ENCODE measurements at regions not wholly inside any gene's neighbourhood (a gene's known extent, or its start where the extent isn't known, plus 50 kb on each side); places are given as distances from the start of the nearest gene placed in this dataset.

DNA sequence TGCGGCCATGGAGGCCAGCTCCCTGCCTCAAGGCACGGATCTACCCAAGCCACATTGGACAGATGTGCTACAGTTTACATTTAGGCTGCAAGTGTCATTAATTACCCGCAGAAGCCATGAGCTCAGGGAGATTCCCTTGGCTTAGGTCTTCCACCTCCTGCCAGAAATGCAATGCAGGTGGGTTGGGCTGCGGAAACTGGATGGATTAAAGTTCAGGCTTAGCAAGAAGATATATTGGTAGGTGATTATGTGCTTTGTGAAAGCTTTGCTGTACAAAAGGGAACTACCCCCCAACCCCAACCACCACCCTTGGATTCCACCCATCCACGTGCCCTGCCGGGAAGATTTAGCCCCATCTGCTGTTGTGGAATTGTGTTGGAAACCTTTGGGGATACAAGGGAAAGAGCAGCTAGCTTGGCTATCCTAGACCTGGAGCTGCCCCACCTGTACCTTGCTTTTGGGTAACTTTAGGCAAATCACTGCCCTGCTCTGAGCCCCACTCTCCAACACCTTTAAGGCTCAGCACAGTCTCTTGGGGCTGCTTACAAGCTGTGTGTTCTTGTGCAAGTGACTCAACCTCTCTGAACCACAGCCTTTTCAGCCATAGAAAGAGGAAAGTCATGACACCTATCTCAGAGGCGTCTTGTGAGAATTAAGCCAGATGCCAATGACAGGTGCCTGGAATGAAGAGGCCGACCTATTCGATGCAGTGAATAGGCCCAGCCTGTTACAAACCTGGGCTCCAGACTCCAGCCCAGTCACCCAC lies 141.6 kb upstream of the GLI2 start:
- no peak for DNase-seq

GRCh38 chr2:120594856-120595685 lies 140.6 kb upstream of the GLI2 start:
- no peak for DNase-seq

DNA sequence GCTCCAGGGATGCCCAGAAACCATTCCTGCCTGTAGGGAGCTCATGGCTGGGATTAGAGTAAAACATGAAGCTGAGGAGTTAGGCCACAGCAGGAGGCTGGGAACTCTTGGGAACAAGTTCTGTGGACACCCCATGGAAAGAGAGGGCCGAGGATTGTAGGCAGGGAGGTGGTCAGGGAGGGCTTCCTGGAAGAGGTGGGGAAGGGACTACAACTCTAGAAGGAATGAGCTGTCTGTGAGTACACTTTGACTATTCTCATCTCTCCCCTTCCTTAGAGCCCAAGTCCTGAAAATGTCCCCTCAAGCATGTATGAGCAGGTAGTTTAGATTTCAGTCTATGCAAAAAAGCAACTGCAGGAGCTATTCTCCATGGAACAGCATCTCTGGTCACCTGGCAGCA lies 139.9 kb upstream of the GLI2 start:
- DNase-seq = no peak

DNA sequence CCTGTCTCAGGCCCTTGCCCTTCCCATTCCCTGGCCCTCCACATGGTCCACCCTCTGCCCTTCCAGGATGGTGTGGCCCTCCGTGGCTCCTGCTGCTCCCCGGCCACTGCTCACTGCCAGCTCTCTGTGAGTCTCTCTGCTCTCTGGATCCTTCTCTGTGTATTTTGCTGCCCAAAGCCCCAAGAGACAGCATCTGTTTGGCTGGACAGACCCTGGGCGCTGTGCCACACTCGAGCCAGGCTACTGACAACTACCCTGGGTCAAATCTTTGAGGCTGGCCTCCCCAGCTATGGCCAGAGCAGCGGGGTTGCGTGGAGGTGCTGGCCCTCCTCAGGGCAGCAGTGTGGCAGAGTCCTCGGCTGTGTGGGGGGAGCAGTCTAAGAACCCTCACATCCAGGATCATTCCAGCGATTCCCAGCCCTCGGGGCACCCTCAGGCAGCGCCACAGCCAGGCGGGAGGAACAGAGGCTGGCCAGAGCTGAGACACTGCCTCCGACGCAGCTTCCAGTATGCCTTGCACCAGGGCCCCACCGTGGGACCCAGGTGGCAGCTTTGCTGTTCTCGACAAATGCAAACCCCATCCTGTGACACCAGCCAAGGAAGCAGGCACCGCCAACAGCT lies 139.4 kb upstream of the GLI2 start:
- no peak for DNase-seq

DNA sequence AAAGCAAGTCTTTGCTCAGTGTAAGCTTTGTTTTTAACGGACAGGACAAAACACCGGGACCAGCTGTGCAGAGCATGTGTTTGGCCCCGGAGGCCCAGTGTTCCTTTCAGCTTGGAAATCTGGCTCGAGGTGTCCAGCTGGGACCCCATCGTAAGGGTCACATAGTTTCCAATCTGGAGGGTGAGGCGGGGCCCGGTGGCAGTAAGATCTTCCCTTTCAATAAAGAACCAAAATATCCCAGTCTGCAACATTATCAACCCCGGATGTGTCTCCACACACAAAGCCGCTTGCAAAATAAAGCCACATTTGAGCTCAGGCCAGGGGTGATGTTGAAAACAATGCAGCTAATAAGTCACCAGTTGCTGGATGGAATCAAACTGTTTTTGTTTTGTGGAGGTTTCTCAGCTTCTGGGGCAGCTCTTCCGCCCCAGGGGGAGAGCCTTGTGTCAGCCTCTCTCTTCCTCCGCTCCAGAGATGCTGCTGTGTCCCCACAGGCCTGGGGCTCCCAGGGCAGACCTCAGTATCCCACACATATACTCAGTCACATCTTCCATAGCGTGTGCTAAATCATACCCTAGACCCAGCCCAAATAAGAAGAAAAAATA lies 138.6 kb upstream of the GLI2 start:
- DNase-seq = no peak

DNA sequence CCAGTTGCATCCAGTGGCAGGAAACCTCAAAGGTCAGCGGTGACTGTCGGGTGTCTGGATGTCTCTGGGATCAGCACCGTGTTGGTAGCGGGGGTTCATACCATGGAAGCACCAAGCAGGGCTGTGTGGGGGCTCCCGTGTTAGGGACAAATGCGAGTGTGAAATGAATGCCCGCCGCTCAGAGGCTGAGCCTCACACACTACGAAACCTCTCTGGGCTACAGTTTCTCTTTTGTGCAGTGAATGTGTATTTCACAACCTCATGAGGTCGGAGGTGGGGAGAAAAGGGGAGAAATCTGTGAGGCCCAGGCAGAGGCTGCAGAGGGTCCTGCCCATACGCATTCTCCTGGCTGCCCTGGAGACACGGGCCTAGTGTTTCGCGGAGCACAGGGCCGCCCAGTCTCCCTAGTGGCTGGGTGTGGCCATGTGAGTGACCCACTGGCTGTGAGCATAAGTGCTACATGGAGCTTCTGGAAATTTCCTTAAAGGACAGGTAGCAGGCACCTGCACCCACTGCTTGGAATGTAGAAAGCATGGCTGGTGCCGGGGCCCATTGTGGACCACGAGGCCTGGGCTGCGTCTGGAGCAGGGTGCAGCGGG lies 138.0 kb upstream of the GLI2 start:
- DNase-seq = no peak

DNA sequence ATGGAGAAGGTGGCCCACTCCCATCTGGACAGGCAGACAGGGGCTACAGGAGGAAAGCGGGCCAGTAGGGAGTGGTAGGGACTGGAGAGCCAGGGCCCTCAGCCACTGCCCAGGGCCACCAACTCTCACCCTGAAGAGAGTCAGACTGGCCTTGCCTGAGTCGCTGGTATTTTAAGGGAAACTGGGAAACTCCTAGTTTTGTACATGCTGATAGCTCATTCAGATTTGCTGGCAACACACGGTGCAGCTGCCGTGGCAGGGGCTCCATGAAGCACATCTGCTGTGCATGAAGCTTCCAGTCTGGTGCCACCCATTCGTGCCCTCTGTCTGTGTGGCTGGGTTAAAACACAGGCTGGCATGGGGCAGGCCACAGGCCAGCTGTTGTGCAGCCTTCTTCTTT lies 137.3 kb upstream of the GLI2 start:
- no peak for DNase-seq

DNA sequence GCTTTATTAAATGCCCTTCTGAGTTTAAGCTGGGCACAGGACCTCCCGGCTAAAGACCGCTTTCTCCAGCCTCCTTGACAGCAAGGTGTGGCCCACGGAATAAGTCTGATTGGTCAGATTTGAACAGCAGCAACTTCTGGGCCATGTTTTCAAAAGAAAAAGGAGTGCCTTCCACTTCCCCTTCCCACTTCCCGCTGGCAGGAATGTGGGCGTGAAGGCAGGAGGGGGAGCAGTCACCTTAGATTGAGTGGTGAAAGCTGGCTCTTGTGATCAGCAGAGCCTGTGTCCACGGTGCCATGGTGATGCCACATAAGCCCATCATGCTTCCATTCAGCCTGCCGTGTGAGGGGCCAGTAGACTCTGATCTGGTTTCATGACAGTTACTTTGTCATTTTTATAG lies 136.6 kb upstream of the GLI2 start:
- no peak for DNase-seq

DNA sequence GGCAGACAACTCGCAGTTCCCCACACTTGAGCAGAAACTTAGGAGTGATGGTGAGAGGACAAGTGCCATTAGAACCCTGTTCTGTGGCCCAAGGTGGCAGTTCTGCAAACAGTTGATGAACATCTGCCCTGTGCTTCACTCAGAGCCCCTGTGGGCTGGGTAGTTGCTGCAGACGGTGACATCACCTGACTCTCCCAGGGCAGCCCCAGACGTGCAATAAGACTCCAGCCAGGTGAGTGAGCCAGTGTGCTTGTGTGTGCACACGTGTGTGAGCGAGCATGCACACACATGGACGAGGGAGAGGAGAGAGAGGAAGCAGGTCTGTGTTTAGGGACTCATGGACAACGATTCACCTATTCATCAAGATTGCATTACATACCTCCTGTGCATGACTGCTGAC lies 136.0 kb upstream of the GLI2 start:
- no peak for DNase-seq

GRCh38 chr2:120600335-120600734 lies 135.3 kb upstream of the GLI2 start:
- DNase-seq = no peak

DNA sequence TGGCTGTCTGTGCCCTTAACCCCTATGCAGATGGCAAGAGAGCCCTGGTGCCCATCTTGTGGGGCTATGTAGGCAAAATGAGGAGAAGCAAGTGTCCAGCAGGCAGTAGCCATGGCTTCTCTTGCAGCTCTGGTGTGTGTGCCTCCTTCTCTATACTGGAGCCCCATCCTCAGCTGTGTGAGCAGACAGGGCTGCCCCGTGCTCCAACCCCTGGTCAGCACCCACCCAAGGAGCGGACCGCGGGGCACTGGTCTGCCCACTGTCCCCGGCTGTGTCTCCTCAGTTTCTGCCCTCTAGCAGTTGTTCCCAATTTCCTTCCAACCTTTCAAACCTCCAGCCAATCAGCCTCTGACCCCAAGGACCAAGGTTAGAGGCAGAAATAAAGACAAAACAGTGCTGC lies 134.9 kb upstream of the GLI2 start:
- no peak for DNase-seq

GRCh38 chr2:120601566-120601965 lies 134.1 kb upstream of the GLI2 start:
- no peak for DNase-seq

GRCh38 chr2:120602251-120602650 lies 133.4 kb upstream of the GLI2 start:
- no peak for DNase-seq

DNA sequence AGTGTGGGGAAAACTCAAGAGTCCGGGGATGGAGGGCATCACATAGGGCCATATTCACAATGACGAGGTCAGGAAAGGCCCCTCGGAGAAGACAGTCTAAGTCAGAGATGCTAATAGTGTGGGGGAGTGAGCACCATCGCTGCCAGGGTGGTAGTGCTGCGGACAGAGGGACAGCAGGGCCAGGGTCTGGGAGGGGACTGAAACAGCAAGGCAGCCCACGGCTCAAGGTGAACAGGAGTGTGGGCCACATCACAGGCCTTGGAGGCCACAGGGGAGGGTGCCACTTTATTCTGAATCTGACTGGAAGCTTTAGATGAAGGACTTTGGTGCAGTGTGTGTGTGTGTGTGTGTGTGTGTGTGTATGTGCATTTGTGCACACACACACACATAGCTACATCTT lies 130.9 kb upstream of the GLI2 start:
- no peak for DNase-seq

DNA sequence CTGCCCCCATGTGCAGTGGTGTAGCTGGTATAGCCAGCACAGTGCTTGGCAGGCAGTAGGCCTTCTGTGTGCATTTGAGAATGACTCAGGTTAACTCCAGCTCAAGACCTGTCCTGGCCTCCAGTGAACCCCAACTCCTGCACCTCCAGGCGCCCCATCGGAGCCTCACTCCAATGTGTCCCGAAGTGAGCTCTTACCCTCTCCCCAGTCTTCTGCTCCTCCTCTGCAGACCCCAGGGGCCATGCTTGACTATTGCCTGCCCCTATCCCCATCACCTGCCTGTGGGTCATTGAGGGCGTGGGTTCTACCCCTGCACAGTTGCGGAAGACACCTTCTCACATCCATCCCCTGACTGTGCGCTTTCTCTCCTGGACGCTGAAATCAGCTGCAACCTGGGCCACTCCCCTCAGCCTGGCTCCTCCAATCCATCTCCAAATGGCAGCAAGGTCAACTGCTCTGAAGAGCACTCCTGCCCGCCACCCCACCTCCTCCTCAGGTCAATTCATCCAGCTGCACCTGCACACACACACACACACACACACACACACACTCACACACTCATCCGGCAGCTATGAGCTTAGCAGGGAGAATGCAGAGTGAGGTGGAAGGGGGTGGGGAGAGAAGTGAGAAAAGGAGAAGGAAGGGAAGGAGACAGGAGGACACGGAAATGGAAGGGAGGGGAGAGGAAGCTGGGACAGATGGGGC lies 130.3 kb upstream of the GLI2 start:
- DNase-seq = no peak

DNA sequence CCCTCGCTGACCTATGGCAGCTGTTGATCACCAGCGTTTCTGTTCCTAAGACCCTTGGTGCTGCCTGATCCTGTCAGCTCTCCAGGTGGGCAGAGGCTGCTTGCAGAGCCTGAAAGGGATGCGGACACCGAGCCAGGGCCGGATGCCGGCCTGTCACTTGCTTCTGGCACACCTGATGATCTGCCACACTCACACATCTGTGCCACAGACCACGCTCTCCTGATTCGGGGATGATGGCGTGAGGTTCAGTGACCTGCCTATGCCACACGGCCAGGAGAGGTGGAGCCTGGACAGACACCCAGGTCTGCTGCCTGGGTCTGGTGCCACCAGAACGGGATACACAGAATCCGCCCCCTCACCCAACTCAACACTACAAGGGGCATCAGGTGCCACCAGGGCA lies 129.4 kb upstream of the GLI2 start:
- DNase-seq = no peak

DNA sequence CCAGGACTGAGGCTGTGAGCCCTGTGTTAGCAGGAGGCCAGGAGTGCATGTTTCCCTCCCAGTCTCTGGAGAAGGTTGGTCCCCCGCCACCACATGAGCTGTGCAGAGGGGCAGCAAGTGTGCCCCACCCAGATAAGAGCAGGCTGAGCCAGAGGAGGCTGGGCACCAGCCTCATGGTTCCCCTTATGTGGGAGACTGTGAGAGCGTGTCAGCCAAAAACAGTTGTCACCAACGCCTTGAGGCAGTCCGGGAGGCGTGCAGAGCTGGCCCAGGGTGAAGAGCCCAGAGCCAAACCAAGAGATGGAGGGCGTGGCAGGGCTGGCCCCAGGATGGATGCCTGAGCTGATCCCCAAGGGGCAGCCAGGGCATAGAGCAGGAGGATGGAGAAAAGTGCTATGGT lies 128.7 kb upstream of the GLI2 start:
- DNase-seq = no peak

- no peak for DNase-seq
Measured at GRCh38 chr2:120607506-120607905, 128.2 kb upstream of the GLI2 start.

- no peak for DNase-seq
Measured at GRCh38 chr2:120607996-120608395, 127.7 kb upstream of the GLI2 start.

GRCh38 chr2:120609826-120610395 lies 125.8 kb upstream of the GLI2 start:
- no peak for DNase-seq

GRCh38 chr2:120611016-120611415 lies 124.7 kb upstream of the GLI2 start:
- DNase-seq = no peak

GRCh38 chr2:120611961-120612360 lies 123.7 kb upstream of the GLI2 start:
- DNase-seq = no peak

Measured in occipital lobe (tissue), 1 donor.